Endothelial cell of umbilical vein (primary cell): ENCODE measurements at regions not wholly inside any gene's neighbourhood (a gene's known extent, or its start where the extent isn't known, plus 50 kb on each side); places are given as distances from the start of the nearest gene placed in this dataset.

Experiments
- BruUV-seq: library from RNA; stranded (reverse); fragments of 400-500 nt; replicated peaks from 2 replicates; lab custom pipeline; 2021; lab: Mats Ljungman, UMichigan
- CTCF ChIA-PET: fragments of 300-600, 350-600 bp; sonication (Branson Sonifier 250); formaldehyde crosslinking; loops from one replicate; lab custom pipeline; 2021; ENCODE audit warnings: antibody characterized with exemption, inconsistent platforms; lab: Charles Lee
- POLR2A ChIA-PET: fragments of 300-600, 350-600 bp; sonication (Branson Sonifier 250); formaldehyde crosslinking; loops from one replicate; lab custom pipeline; 2021; ENCODE audit warnings: antibody characterized with exemption, inconsistent platforms; lab: Charles Lee
- DNase-seq: peaks from one replicate; pipeline ENCODE4 v3.0.0-alpha.2; 2011; ENCODE audit warnings: low read depth, low spot score
- FAIRE-seq: peaks from 2 replicates; lab custom pipeline; 2011; peaks lifted over from hg19 to GRCh38; lab: Jason Lieb, UNC
- H2AFZ ChIP-seq: 2 replicates; pipeline ENCODE4 v1.6.0; 2012; ENCODE audit warnings: low read depth, low read length, control low read depth, inconsistent platforms
- H3K27ac ChIP-seq: 2 replicates; pipeline ENCODE4 v1.5.1; 2011; ENCODE audit warnings: low read depth, mild to moderate bottlenecking, control low read depth, low read length, moderate library complexity; ENCODE audit not compliant: insufficient read depth
- H3K27me3 ChIP-seq, 2 experiments: 2 replicates each; pipeline versions ENCODE4 v1.6.0 to v1.6.1; 2011; ENCODE audit warnings: low read length in 2 of 2, mixed read lengths in 1 of 2; ENCODE audit not compliant: control insufficient read depth in 2 of 2, insufficient read depth in 2 of 2
- H3K36me3 ChIP-seq, 2 experiments: 2 replicates in 1 of 2; 3 replicates in 1 of 2; pipeline ENCODE4 v1.5.1; 2011; ENCODE audit warnings: low read length in 2 of 2, mild to moderate bottlenecking in 1 of 2, moderate library complexity in 1 of 2; ENCODE audit not compliant: control insufficient read depth in 2 of 2, insufficient read depth in 2 of 2; ENCODE audit errors: extremely low read depth in 1 of 2
- H3K4me1 ChIP-seq: 3 replicates; pipeline ENCODE4 v1.5.1; 2011; ENCODE audit warnings: mild to moderate bottlenecking, low read length; ENCODE audit not compliant: control insufficient read depth, insufficient read depth; ENCODE audit errors: extremely low read depth
- H3K4me2 ChIP-seq: 2 replicates; pipeline ENCODE4 v1.6.1; 2011; ENCODE audit warnings: low read length, control low read depth, mixed read lengths; ENCODE audit not compliant: insufficient read depth
- H3K4me3 ChIP-seq, 3 experiments: fragments of 200-600 bp in 1 of 3; sonication (generic), shearing (Covaris generic) in 1 of 3; replicated peaks in 1 of 3; 2 replicates each; pipeline ENCODE4 v1.5.1; 2011 to 2016; ENCODE audit warnings: control low read depth in 3 of 3, low read length in 3 of 3, mild to moderate bottlenecking in 2 of 3, inconsistent platforms in 1 of 3, low read depth in 1 of 3, moderate library complexity in 1 of 3; ENCODE audit not compliant: insufficient read depth in 1 of 3
- H3K79me2 ChIP-seq: 2 replicates; pipeline ENCODE4 v1.6.0; 2012; ENCODE audit warnings: low read length, inconsistent platforms; ENCODE audit not compliant: control insufficient read depth, insufficient read depth
- H3K9ac ChIP-seq: replicated peaks from 2 replicates; pipeline ENCODE3; 2011; ENCODE audit warnings: low read length, control low read depth; ENCODE audit not compliant: insufficient read depth; ENCODE audit errors: extremely low read depth
- H3K9me1 ChIP-seq: replicated peaks from 3 replicates; pipeline ENCODE4 v1.6.0; 2011; ENCODE audit warnings: mild to moderate bottlenecking, low read length; ENCODE audit not compliant: control insufficient read depth, insufficient read depth; ENCODE audit errors: extremely low read depth
- H3K9me3 ChIP-seq: replicated peaks from 2 replicates; pipeline ENCODE4 v1.5.1; 2012; ENCODE audit warnings: low read length, inconsistent platforms; ENCODE audit not compliant: control insufficient read depth, insufficient read depth
- H4K20me1 ChIP-seq: replicated peaks from 2 replicates; pipeline ENCODE3; 2011; ENCODE audit warnings: mild to moderate bottlenecking, low read length; ENCODE audit not compliant: control insufficient read depth, insufficient read depth; ENCODE audit errors: extremely low read depth
- EZH2 ChIP-seq: IDR thresholded peaks from 2 replicates; pipeline ENCODE4 v1.6.1; 2012; ENCODE audit warnings: borderline replicate concordance, low read depth, mild to moderate bottlenecking, moderate library complexity, low read length, inconsistent platforms; ENCODE audit not compliant: severe bottlenecking
- FOS ChIP-seq: IDR thresholded peaks from 2 replicates; pipeline ENCODE4 v1.6.1; 2011; ENCODE audit warnings: mild to moderate bottlenecking, low read length, moderate library complexity, borderline replicate concordance; ENCODE audit not compliant: insufficient read depth
- GATA2 ChIP-seq: IDR thresholded peaks from 2 replicates; pipeline ENCODE4 v1.7.0; 2011; ENCODE audit warnings: low read depth, mild to moderate bottlenecking, moderate library complexity, mixed read lengths, low read length; ENCODE audit not compliant: insufficient read length, insufficient read depth
- JUN ChIP-seq: IDR thresholded peaks from 2 replicates; pipeline ENCODE4 v1.6.1; 2011; ENCODE audit warnings: borderline replicate concordance, low read depth; ENCODE audit not compliant: insufficient read length, insufficient read depth
- MYC ChIP-seq: IDR thresholded peaks from one replicate; pipeline ENCODE4 v1.6.1; 2011; ENCODE audit warnings: mild to moderate bottlenecking, low read depth, low read length
- POLR2A ChIP-seq: IDR thresholded peaks from 2 replicates; pipeline ENCODE4 v1.6.1; 2012; ENCODE audit warnings: low read depth, mild to moderate bottlenecking, control low read depth, low read length
- POLR2AphosphoS5 ChIP-seq: IDR thresholded peaks from 2 replicates; pipeline ENCODE4 v1.6.1; 2012; ENCODE audit warnings: low read depth, mild to moderate bottlenecking, control low read depth, low read length, moderate library complexity; ENCODE audit not compliant: insufficient read depth
- dilution Hi-C: fragments of 300-500 bp; cut with MboI; formaldehyde crosslinking; loops from one replicate; pipeline ENCODE4 v1.15.0; 2019; ENCODE audit warnings: low sequenced_read_pairs; ENCODE audit not compliant: extremely low pct_ligation_motif_present
- intact Hi-C: fragments of 100-400 bp; cut with micrococcal nuclease; formaldehyde crosslinking; loops from one replicate; pipeline ENCODE4 v1.10.0; 2022
- TF ChIP-seq, protein P1 (sequence below): IDR thresholded peaks from 2 replicates; pipeline ENCODE4 v1.6.1; 2011; ENCODE audit not compliant: insufficient read depth, insufficient read length
- TF ChIP-seq, protein P2 (sequence below), 2 donors: IDR thresholded peaks; 1 replicate in 1 of 2; 2 replicates in 1 of 2; pipeline ENCODE4 v1.5.1; 2011; ENCODE audit warnings: low read length in 2 of 2, mild to moderate bottlenecking in 2 of 2, moderate library complexity in 2 of 2, control low read depth in 1 of 2, inconsistent platforms in 1 of 2, low read depth in 1 of 2; ENCODE audit not compliant: insufficient read depth in 1 of 2; ENCODE audit errors: extremely low read depth in 1 of 2

DNA sequence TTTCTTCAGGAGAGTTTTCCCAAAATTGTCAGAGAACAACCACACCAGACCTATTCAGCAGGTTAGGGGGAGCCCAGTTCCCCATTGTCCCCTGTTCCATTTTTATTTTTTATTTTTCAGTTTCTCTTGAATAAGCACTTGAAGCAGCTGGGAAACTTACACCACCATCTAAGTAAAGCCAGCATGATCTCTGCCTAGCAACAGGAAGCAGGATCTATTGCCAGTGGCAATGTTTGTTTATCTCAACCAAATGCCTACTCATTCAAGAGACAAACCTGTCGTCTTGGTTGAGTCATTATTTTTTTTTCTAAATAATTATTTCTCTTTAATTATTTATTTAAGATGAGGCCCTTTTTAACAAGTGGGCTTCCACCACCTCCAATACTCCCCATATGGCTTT is 379.3 kb downstream of the PLK2 start:
- H3K9ac ChIP-seq = no peak overlapping the region
- H3K27ac ChIP-seq = no peak overlapping the region
- intact Hi-C loops (no loop called here), dilution Hi-C loops (no loop called here)
- no peaks in the 10 kb centered on the region for H3K4me1 ChIP-seq
- FAIRE-seq (no peak), DNase-seq (peak; percentile 35)
- BruUV-seq = no TSS peak
- TF ChIP-seq FOS (no peak), EZH2 (no peak), MYC (no peak), JUN (no peak), GATA2 (no peak), POLR2A (no peak), POLR2AphosphoS5 (no peak)
- TF ChIP-seq, protein P1, sequence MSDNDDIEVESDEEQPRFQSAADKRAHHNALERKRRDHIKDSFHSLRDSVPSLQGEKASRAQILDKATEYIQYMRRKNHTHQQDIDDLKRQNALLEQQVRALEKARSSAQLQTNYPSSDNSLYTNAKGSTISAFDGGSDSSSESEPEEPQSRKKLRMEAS = no peak
- TF ChIP-seq, protein P2, sequence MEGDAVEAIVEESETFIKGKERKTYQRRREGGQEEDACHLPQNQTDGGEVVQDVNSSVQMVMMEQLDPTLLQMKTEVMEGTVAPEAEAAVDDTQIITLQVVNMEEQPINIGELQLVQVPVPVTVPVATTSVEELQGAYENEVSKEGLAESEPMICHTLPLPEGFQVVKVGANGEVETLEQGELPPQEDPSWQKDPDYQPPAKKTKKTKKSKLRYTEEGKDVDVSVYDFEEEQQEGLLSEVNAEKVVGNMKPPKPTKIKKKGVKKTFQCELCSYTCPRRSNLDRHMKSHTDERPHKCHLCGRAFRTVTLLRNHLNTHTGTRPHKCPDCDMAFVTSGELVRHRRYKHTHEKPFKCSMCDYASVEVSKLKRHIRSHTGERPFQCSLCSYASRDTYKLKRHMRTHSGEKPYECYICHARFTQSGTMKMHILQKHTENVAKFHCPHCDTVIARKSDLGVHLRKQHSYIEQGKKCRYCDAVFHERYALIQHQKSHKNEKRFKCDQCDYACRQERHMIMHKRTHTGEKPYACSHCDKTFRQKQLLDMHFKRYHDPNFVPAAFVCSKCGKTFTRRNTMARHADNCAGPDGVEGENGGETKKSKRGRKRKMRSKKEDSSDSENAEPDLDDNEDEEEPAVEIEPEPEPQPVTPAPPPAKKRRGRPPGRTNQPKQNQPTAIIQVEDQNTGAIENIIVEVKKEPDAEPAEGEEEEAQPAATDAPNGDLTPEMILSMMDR (IDR thresholded peaks at IDR 0.05; ENCODE audit: extremely low read depth in 1 of 2, insufficient read depth in 1 of 2, low read depth in 1 of 2, low read length in 2 of 2) = no peak
- H2AFZ ChIP-seq = no peak overlapping the region
- no peaks in the 10 kb centered on the region for H3K9me3 ChIP-seq
- no peaks in the 10 kb centered on the region for H3K27me3 ChIP-seq
- H3K79me2 ChIP-seq = no peaks in the 10 kb centered on the region
- H3K4me3 ChIP-seq = no peak overlapping the region
- ChIA-PET POLR2A (no interaction called here), CTCF (interaction anchor here (1.9 kb wide), 1 partner anchor 301 kb away, joined by 5 read pairs; no protein-coding TSS in a partner anchor)
- no peaks in the 10 kb centered on the region for H3K9me1 ChIP-seq
- no peaks in the 10 kb centered on the region for H3K36me3 ChIP-seq
- no peak overlapping the region for H3K4me2 ChIP-seq
- H4K20me1 ChIP-seq = no peaks in the 10 kb centered on the region
